GM12874 (cell line): ENCODE measurements at regions not wholly inside any gene's neighbourhood (a gene's known extent, or its start where the extent isn't known, plus 50 kb on each side); places are given as distances from the start of the nearest gene placed in this dataset.

Experiments
- CTCF ChIP-seq: IDR thresholded peaks from 2 replicates; pipeline ENCODE4 v1.5.1; 2011; ENCODE audit warnings: low read depth, mild to moderate bottlenecking, control low read depth, low read length, moderate library complexity; ENCODE audit not compliant: insufficient read depth

GRCh38 chr7:85564861-85565260, 378.0 kb upstream of the SEMA3D start:
- TF ChIP-seq CTCF = no peak

- no peak for TF ChIP-seq CTCF
These were observed 374.9 kb upstream of the SEMA3D start for GRCh38 chr7:85561706-85562105.

- peak; percentile 41; the same call in 1 of the 2 replicates for TF ChIP-seq CTCF
These were observed 367.7 kb upstream of the SEMA3D start for GRCh38 chr7:85554236-85555178.

- TF ChIP-seq CTCF = no peak
These were observed 349.3 kb upstream of the SEMA3D start for GRCh38 chr7:85535974-85536729.

GRCh38 chr7:85529831-85530230, 343.0 kb upstream of the SEMA3D start:
- TF ChIP-seq CTCF = no peak

GRCh38 chr7:85529201-85529600, 342.3 kb upstream of the SEMA3D start:
- TF ChIP-seq CTCF = no peak

- no peak for TF ChIP-seq CTCF
These were observed 341.7 kb upstream of the SEMA3D start for GRCh38 chr7:85528581-85528980.
